ENCODE measurements at regions not wholly inside any gene's neighbourhood (a gene's known extent, or its start where the extent isn't known, plus 50 kb on each side); places are given as distances from the start of the nearest gene placed in this dataset.

- TF ChIP-seq CTCF (conservative IDR thresholded peaks at IDR 0.05; ENCODE audit: low read length), result no peak
- no peak for DNase-seq (ENCODE audit: low read depth)
- no peak overlapping the region for H3K4me3 ChIP-seq (ENCODE audit: low read length)
These were observed 60.5 kb upstream of the NUDT4 start for GRCh38 chr12:93317227-93317626.

GRCh38 chr12:93318720-93319522 lies 58.8 kb upstream of the NUDT4 start:
- peak; percentile 29 for DNase-seq (ENCODE audit: low read depth)
- H3K4me3 ChIP-seq (ENCODE audit: low read length), result no peak overlapping the region
- no peak for TF ChIP-seq CTCF (conservative IDR thresholded peaks at IDR 0.05; ENCODE audit: low read length)

- peak; percentile 51 for DNase-seq (ENCODE audit: low read depth)
- no peak overlapping the region for H3K4me3 ChIP-seq (ENCODE audit: low read length)
- TF ChIP-seq CTCF (conservative IDR thresholded peaks at IDR 0.05; ENCODE audit: low read length), result no peak
These were observed 58.1 kb upstream of the NUDT4 start for GRCh38 chr12:93319523-93320050.

GRCh38 chr12:93322784-93323183 lies 54.9 kb upstream of the NUDT4 start:
- DNase-seq (ENCODE audit: low read depth), result peak; percentile 31

GRCh38 chr12:93323625-93324329 lies 53.9 kb upstream of the NUDT4 start:
- H3K4me3 ChIP-seq (ENCODE audit: low read length), result no peak overlapping the region
- no peak for TF ChIP-seq CTCF (conservative IDR thresholded peaks at IDR 0.05; ENCODE audit: low read length)
- no peak for DNase-seq (ENCODE audit: low read depth)

More at GRCh38 chr12:93322784-93323183, 54.9 kb upstream of the NUDT4 start:
- H3K4me3 ChIP-seq (ENCODE audit: low read length), result no peak overlapping the region
- TF ChIP-seq CTCF (conservative IDR thresholded peaks at IDR 0.05; ENCODE audit: low read length), result no peak

- DNase-seq (ENCODE audit: low read depth), result peak; percentile 34
- H3K4me3 ChIP-seq (ENCODE audit: low read length), result no peak overlapping the region
- no peak for TF ChIP-seq CTCF (conservative IDR thresholded peaks at IDR 0.05; ENCODE audit: low read length)
These were observed 51.9 kb upstream of the NUDT4 start for GRCh38 chr12:93325855-93326254.

All from AG10803 (cell line).